GM12891 (cell line): ENCODE measurements at regions not wholly inside any gene's neighbourhood (a gene's known extent, or its start where the extent isn't known, plus 50 kb on each side); places are given as distances from the start of the nearest gene placed in this dataset.

ENCODE experiments used
- PAX5 ChIP-seq: IDR thresholded peaks from 2 replicates; pipeline ENCODE4 v1.6.1; 2011; ENCODE audit warnings: low read length, moderate library complexity, mild to moderate bottlenecking; ENCODE audit not compliant: insufficient read depth, severe bottlenecking
- POLR2A ChIP-seq: IDR thresholded peaks from 2 replicates; pipeline ENCODE4 v1.6.1; 2011; ENCODE audit warnings: low read depth, low read length, control low read depth
- POLR2AphosphoS5 ChIP-seq: IDR thresholded peaks from 2 replicates; pipeline ENCODE4 v1.6.1; 2011; ENCODE audit warnings: low read depth, low read length, control low read depth
- POU2F2 ChIP-seq: IDR thresholded peaks from 2 replicates; pipeline ENCODE4 v1.6.1; 2011; ENCODE audit warnings: low read depth, mild to moderate bottlenecking, control low read depth, low read length, moderate library complexity
- SPI1 ChIP-seq: IDR thresholded peaks from 2 replicates; pipeline ENCODE4 v1.6.1; 2011; ENCODE audit warnings: low read depth, low read length, control low read depth
- TAF1 ChIP-seq: IDR thresholded peaks from 2 replicates; pipeline ENCODE4 v1.6.1; 2011; ENCODE audit warnings: low read depth, low read length, control low read depth

- TF ChIP-seq POLR2AphosphoS5 (no peak), POLR2A (no peak), PAX5 (no peak), TAF1 (no peak), SPI1 (no peak), POU2F2 (no peak)
Measured at GRCh38 chr22:22389467-22389866, 119.1 kb downstream of the ZNF280B start.
